Sigmoid colon (tissue), 4 donors: ENCODE measurements at regions not wholly inside any gene's neighbourhood (a gene's known extent, or its start where the extent isn't known, plus 50 kb on each side); places are given as distances from the start of the nearest gene placed in this dataset.

Experiments
- CTCF ChIP-seq, 4 experiments: fragments of 450-650 bp in 3 of 4; fragments of 200-600 bp in 1 of 4; IDR thresholded peaks; one replicate each; pipeline ENCODE4 v1.5.1; 2016 to 2019; ENCODE audit warnings: antibody characterized with exemption in 4 of 4, mild to moderate bottlenecking in 3 of 4, moderate library complexity in 2 of 4
- EP300 ChIP-seq, 4 donors: sonication (generic); formaldehyde crosslinking; IDR thresholded peaks; one replicate each; pipeline ENCODE4 v1.6.1; 2017; ENCODE audit warnings: antibody characterized with exemption in 4 of 4
- POLR2A ChIP-seq, 2 donors: fragments of 450-650 bp; IDR thresholded peaks; one replicate each; pipeline ENCODE4 v1.6.1; 2016; ENCODE audit warnings: antibody characterized with exemption in 2 of 2, mild to moderate bottlenecking in 2 of 2, moderate library complexity in 2 of 2
- POLR2AphosphoS5 ChIP-seq, 4 donors: sonication (generic); formaldehyde crosslinking; IDR thresholded peaks; one replicate each; pipeline ENCODE4 v1.6.1; 2017; ENCODE audit warnings: antibody characterized with exemption in 4 of 4

DNA sequence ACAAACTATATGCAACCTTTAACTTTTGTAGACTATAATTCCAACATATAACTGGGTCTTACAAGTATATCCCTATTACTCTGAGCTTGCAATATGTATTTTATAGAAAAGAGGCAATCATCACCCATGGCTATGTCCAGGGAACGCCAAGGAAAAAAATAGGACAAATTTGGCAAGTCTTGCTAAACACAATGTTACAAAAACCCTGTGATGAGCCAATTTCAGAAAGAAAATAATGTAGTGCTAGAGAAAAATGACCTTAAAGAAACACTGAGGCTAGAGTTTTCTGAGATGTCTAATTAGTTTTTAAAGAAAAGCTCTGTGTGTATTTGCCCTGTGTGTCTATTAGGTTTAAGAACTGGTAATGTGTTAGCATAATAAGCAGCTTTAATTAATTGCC, 68.0 kb upstream of the FREM2 start:
- no peak for TF ChIP-seq CTCF (IDR thresholded peaks at IDR 0.05)
- no peak for TF ChIP-seq POLR2A (IDR thresholded peaks at IDR 0.05)
- no peak for TF ChIP-seq EP300 (IDR thresholded peaks at IDR 0.05)
- TF ChIP-seq POLR2AphosphoS5 (IDR thresholded peaks at IDR 0.05): no peak
